ENCODE measurements at regions not wholly inside any gene's neighbourhood (a gene's known extent, or its start where the extent isn't known, plus 50 kb on each side); places are given as distances from the start of the nearest gene placed in this dataset.
A peak's percentile ranks its signal among the peaks of the same experiment; 100 is the strongest.

GRCh38 chr12:68453876-68454275 lies 121.7 kb upstream of the MDM1 start:
- no peak for TF ChIP-seq CTCF (IDR thresholded peaks at IDR 0.05)
- ChIA-PET CTCF (no interaction called here), POLR2A (no interaction called here)
- H3K4me3 ChIP-seq (ENCODE audit: low read length) = no peak overlapping the region
- peak overlapping the region; percentile 22 for H3K27ac Mint-ChIP-seq
- H3K27me3 ChIP-seq (ENCODE audit: control insufficient read depth in 1 of 2, insufficient read depth in 2 of 2, low read length in 2 of 2) = no peaks in the 10 kb centered on the region
- ATAC-seq (ENCODE audit: poor library complexity) (no peak), DNase-seq (no peak)
- no peaks in the 10 kb centered on the region for H3K9me3 ChIP-seq (ENCODE audit: control insufficient read depth in 1 of 2, insufficient read depth in 1 of 2, low read length in 2 of 2)
- peaks cover 2% of the 10 kb centered on the region for H3K9me3 Mint-ChIP-seq
- H3K4me3 Mint-ChIP-seq = peak overlapping the region; percentile 8
- no peaks in the 10 kb centered on the region for H3K36me3 Mint-ChIP-seq (ENCODE audit: low read depth)
- H3K4me1 ChIP-seq (ENCODE audit: insufficient read depth, low read length) = peaks cover 60% of the 10 kb centered on the region
- H3K4me1 Mint-ChIP-seq (ENCODE audit: low read depth) = peaks cover 91% of the 10 kb centered on the region
- intact Hi-C loops (cut with DNase I, micrococcal nuclease) = no loop called here
- no peaks in the 10 kb centered on the region for H3K36me3 ChIP-seq (ENCODE audit: insufficient read depth, low read length)
- H3K27ac ChIP-seq (ENCODE audit: low read depth in 1 of 2, low read length in 2 of 2) = no peak overlapping the region
- H3K27me3 Mint-ChIP-seq = no peaks in the 10 kb centered on the region

- ATAC-seq (ENCODE audit: poor library complexity) = no peak
- Mint-ChIP-seq H3K36me3 (ENCODE audit: low read depth) (no peaks in the 10 kb centered on the region), H3K27ac (peak overlapping the region; percentile 28), H3K9me3 (peaks cover 2% of the 10 kb centered on the region), H3K4me1 (ENCODE audit: low read depth) (peaks cover 83% of the 10 kb centered on the region), H3K27me3 (no peaks in the 10 kb centered on the region), H3K4me3 (no peak overlapping the region)
- Histone ChIP-seq H3K4me3 (ENCODE audit: low read length) (no peak overlapping the region), H3K27ac (ENCODE audit: low read depth in 1 of 2, low read length in 2 of 2) (no peak overlapping the region), H3K36me3 (ENCODE audit: insufficient read depth, low read length) (no peaks in the 10 kb centered on the region), H3K9me3 (ENCODE audit: control insufficient read depth in 1 of 2, insufficient read depth in 1 of 2, low read length in 2 of 2) (no peaks in the 10 kb centered on the region), H3K27me3 (ENCODE audit: control insufficient read depth in 1 of 2, insufficient read depth in 2 of 2, low read length in 2 of 2) (no peaks in the 10 kb centered on the region), H3K4me1 (ENCODE audit: insufficient read depth, low read length) (peaks cover 51% of the 10 kb centered on the region)
- no peak for TF ChIP-seq CTCF (IDR thresholded peaks at IDR 0.05)
- POLR2A ChIA-PET = interaction anchor here (1.8 kb wide), 1 partner anchor 11 kb away, joined by 7 read pairs; no protein-coding TSS in a partner anchor
- DNase-seq = peak in 1 of 14 experiments; percentile 32
- CTCF ChIA-PET = no interaction called here
- intact Hi-C loops (cut with DNase I, micrococcal nuclease) = no loop called here
Measured at GRCh38 chr12:68454892-68455291, 122.7 kb upstream of the MDM1 start.

GRCh38 chr12:68455691-68456345 lies 123.7 kb upstream of the MDM1 start:
- no peak for TF ChIP-seq CTCF (IDR thresholded peaks at IDR 0.05)
- peak in 6 of 14 experiments; percentile 6 to 66 (median 24) for DNase-seq
- Histone ChIP-seq H3K27me3 (ENCODE audit: control insufficient read depth in 1 of 2, insufficient read depth in 2 of 2, low read length in 2 of 2) (no peaks in the 10 kb centered on the region), H3K36me3 (ENCODE audit: insufficient read depth, low read length) (no peaks in the 10 kb centered on the region), H3K27ac (ENCODE audit: low read depth in 1 of 2, low read length in 2 of 2) (peak overlapping the region in 1 of 2 donors; percentile 0), H3K4me3 (ENCODE audit: low read length) (no peak overlapping the region), H3K9me3 (ENCODE audit: control insufficient read depth in 1 of 2, insufficient read depth in 1 of 2, low read length in 2 of 2) (no peaks in the 10 kb centered on the region), H3K4me1 (ENCODE audit: insufficient read depth, low read length) (peaks cover 45% of the 10 kb centered on the region)
- CTCF ChIA-PET = no interaction called here
- POLR2A ChIA-PET = interaction anchor here (0.9 to 1.8 kb wide), 4 partner anchors 9 to 155 kb away, joined by 3 to 7 read pairs (median 5); partner anchors contain the start of gene RAP1B
- no peaks in the 10 kb centered on the region for H3K27me3 Mint-ChIP-seq
- ATAC-seq (ENCODE audit: poor library complexity) = peak; percentile 31
- peaks cover 74% of the 10 kb centered on the region for H3K4me1 Mint-ChIP-seq (ENCODE audit: low read depth)
- no peaks in the 10 kb centered on the region for H3K36me3 Mint-ChIP-seq (ENCODE audit: low read depth)
- intact Hi-C loops (cut with DNase I, micrococcal nuclease) = no loop called here
- peak overlapping the region; percentile 28 for H3K27ac Mint-ChIP-seq
- peaks cover 2% of the 10 kb centered on the region for H3K9me3 Mint-ChIP-seq
- peak overlapping the region; percentile 7 for H3K4me3 Mint-ChIP-seq

Data from CD4-positive, alpha-beta T cell (primary cell).